ENCODE measurements at regions not wholly inside any gene's neighbourhood (a gene's known extent, or its start where the extent isn't known, plus 50 kb on each side); places are given as distances from the start of the nearest gene placed in this dataset.

- H3K27ac ChIP-seq: no peak overlapping the region
- no peaks in the 10 kb centered on the region for H3K36me3 ChIP-seq
- no peak for ATAC-seq
- H3K9me3 ChIP-seq: peaks cover 0 to 7% (median 2%) of the 10 kb centered on the region in 3 donors
- H3K4me1 ChIP-seq: no peaks in the 10 kb centered on the region
- H3K4me3 ChIP-seq: no peak overlapping the region
- 39 to 44% methylated on average over 2 of the region's 2 CpGs for WGBS, 2 donors (ENCODE audit: low coverage in 1 of 2)
- TF ChIP-seq POLR2A (IDR thresholded peaks at IDR 0.05) (no peak), CTCF (IDR thresholded peaks at IDR 0.05) (no peak), POLR2AphosphoS5 (IDR thresholded peaks at IDR 0.05) (no peak)
- no peaks in the 10 kb centered on the region for H3K27me3 ChIP-seq
These were observed 160.0 kb upstream of the SEMA3E start for GRCh38 chr7:83808982-83809381.

GRCh38 chr7:83807774-83808173 lies 158.8 kb upstream of the SEMA3E start:
- no peak for TF ChIP-seq POLR2A (IDR thresholded peaks at IDR 0.05)
- no peak for TF ChIP-seq CTCF (IDR thresholded peaks at IDR 0.05)
- no peak for TF ChIP-seq POLR2AphosphoS5 (IDR thresholded peaks at IDR 0.05)
- TF ChIP-seq EP300 (IDR thresholded peaks at IDR 0.05): no peak
- no peak for ATAC-seq
- peaks cover 0 to 4% (median 2%) of the 10 kb centered on the region in 3 donors for H3K9me3 ChIP-seq
- WGBS, 2 donors (ENCODE audit: low coverage in 1 of 2): 66 to 88% methylated on average over 4 of the region's 4 CpGs
- H3K27ac ChIP-seq: no peak overlapping the region
- no peak overlapping the region for H3K4me3 ChIP-seq
- no peaks in the 10 kb centered on the region for H3K4me1 ChIP-seq
- no peaks in the 10 kb centered on the region for H3K27me3 ChIP-seq
- H3K36me3 ChIP-seq: no peaks in the 10 kb centered on the region

GRCh38 chr7:83806538-83806937 lies 157.6 kb upstream of the SEMA3E start:
- Histone ChIP-seq H3K4me1 (no peaks in the 10 kb centered on the region), H3K27ac (no peak overlapping the region), H3K4me3 (no peak overlapping the region), H3K9me3 (no peaks in the 10 kb centered on the region), H3K36me3 (no peaks in the 10 kb centered on the region), H3K27me3 (no peaks in the 10 kb centered on the region)
- TF ChIP-seq CTCF (IDR thresholded peaks at IDR 0.05): no peak
- TF ChIP-seq POLR2AphosphoS5 (IDR thresholded peaks at IDR 0.05): no peak
- TF ChIP-seq POLR2A (IDR thresholded peaks at IDR 0.05): no peak
- TF ChIP-seq EP300 (IDR thresholded peaks at IDR 0.05): no peak
- 19 to 36% methylated on average over 1 of the region's 1 CpG for WGBS, 2 donors (ENCODE audit: low coverage in 1 of 2)
- ATAC-seq: no peak

GRCh38 chr7:83799333-83799732 lies 150.4 kb upstream of the SEMA3E start:
- WGBS, 2 donors (ENCODE audit: low coverage in 1 of 2): 67 to 81% methylated on average over 4 of the region's 5 CpGs

More at GRCh38 chr7:83799333-83799732, 150.4 kb upstream of the SEMA3E start:
- no peak for ATAC-seq
- no peaks in the 10 kb centered on the region for H3K36me3 ChIP-seq
- no peak overlapping the region for H3K4me3 ChIP-seq
- no peak for TF ChIP-seq EP300 (IDR thresholded peaks at IDR 0.05)
- TF ChIP-seq POLR2A (IDR thresholded peaks at IDR 0.05): no peak
- no peak for TF ChIP-seq POLR2AphosphoS5 (IDR thresholded peaks at IDR 0.05)
- no peak for TF ChIP-seq CTCF (IDR thresholded peaks at IDR 0.05)
- no peak overlapping the region for H3K27ac ChIP-seq
- H3K4me1 ChIP-seq: no peaks in the 10 kb centered on the region
- H3K27me3 ChIP-seq: no peaks in the 10 kb centered on the region
- no peaks in the 10 kb centered on the region for H3K9me3 ChIP-seq

Measured in gastroesophageal sphincter (tissue), 4 donors.